ENCODE measurements at regions not wholly inside any gene's neighbourhood (a gene's known extent, or its start where the extent isn't known, plus 50 kb on each side); places are given as distances from the start of the nearest gene placed in this dataset.

DNA sequence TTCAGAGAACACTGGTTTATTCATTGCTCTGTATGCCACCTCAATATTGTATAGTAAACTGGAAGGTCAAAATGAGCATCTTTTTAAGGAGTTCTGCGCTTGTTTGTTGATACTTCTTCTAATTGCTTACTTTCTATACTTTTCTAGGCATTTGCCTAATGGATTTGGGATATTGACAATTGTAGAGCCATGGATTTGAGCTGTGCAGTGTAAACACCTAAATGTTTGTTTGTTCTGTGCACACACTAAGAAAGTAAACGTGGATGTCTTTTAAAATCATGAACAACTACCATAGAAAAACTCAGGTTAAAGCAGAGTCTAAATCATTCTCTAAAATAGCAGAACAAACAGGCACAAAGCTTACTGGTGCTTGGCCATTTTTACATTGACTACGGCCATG is 436.6 kb upstream of the GBE1 start:
- H3K36me3 ChIP-seq (ENCODE audit: control insufficient read depth in 2 of 2, insufficient read depth in 2 of 2, low read length in 1 of 2), result no peaks in the 10 kb centered on the region
- H3K27ac ChIP-seq (ENCODE audit: low read depth in 1 of 2, low read length in 1 of 2), result no peak overlapping the region
- no peak for DNase-seq (ENCODE audit: low read depth in 6 of 9, low spot score in 9 of 9)
- no peak overlapping the region for H3K4me3 ChIP-seq (ENCODE audit: low read length in 2 of 2)
- H3K9me3 ChIP-seq (ENCODE audit: control insufficient read depth in 2 of 2, insufficient read depth in 1 of 2, low read length in 1 of 2), result no peaks in the 10 kb centered on the region
- no peaks in the 10 kb centered on the region for H3K4me1 ChIP-seq (ENCODE audit: control insufficient read depth in 2 of 2, insufficient read depth in 2 of 2, low read length in 2 of 2)
- 91% methylated on average over 3 of the region's 3 CpGs for WGBS
- no peaks in the 10 kb centered on the region for H3K27me3 ChIP-seq (ENCODE audit: control insufficient read depth in 2 of 2, insufficient read depth in 1 of 2, low read length in 1 of 2)

GRCh38 chr3:82196645-82197044 is 435.2 kb upstream of the GBE1 start:
- no peaks in the 10 kb centered on the region for H3K36me3 ChIP-seq (ENCODE audit: control insufficient read depth in 2 of 2, insufficient read depth in 2 of 2, low read length in 1 of 2)
- no peak overlapping the region for H3K27ac ChIP-seq (ENCODE audit: low read depth in 1 of 2, low read length in 1 of 2)
- no peak overlapping the region for H3K4me3 ChIP-seq (ENCODE audit: low read length in 2 of 2)
- H3K27me3 ChIP-seq (ENCODE audit: control insufficient read depth in 2 of 2, insufficient read depth in 1 of 2, low read length in 1 of 2), result no peaks in the 10 kb centered on the region
- H3K4me1 ChIP-seq (ENCODE audit: control insufficient read depth in 2 of 2, insufficient read depth in 2 of 2, low read length in 2 of 2), result no peaks in the 10 kb centered on the region
- no peak for DNase-seq (ENCODE audit: low read depth in 6 of 9, low spot score in 9 of 9)
- H3K9me3 ChIP-seq (ENCODE audit: control insufficient read depth in 2 of 2, insufficient read depth in 1 of 2, low read length in 1 of 2), result no peaks in the 10 kb centered on the region

- H3K4me3 ChIP-seq (ENCODE audit: low read length in 2 of 2), result no peak overlapping the region
- H3K4me1 ChIP-seq (ENCODE audit: control insufficient read depth in 2 of 2, insufficient read depth in 2 of 2, low read length in 2 of 2), result no peaks in the 10 kb centered on the region
- H3K27ac ChIP-seq (ENCODE audit: low read depth in 1 of 2, low read length in 1 of 2), result no peak overlapping the region
- 31% methylated on average over 2 of the region's 2 CpGs for WGBS
- no peaks in the 10 kb centered on the region for H3K9me3 ChIP-seq (ENCODE audit: control insufficient read depth in 2 of 2, insufficient read depth in 1 of 2, low read length in 1 of 2)
- no peaks in the 10 kb centered on the region for H3K27me3 ChIP-seq (ENCODE audit: control insufficient read depth in 2 of 2, insufficient read depth in 1 of 2, low read length in 1 of 2)
- H3K36me3 ChIP-seq (ENCODE audit: control insufficient read depth in 2 of 2, insufficient read depth in 2 of 2, low read length in 1 of 2), result no peaks in the 10 kb centered on the region
- DNase-seq (ENCODE audit: low read depth in 6 of 9, low spot score in 9 of 9), result no peak
Measured at GRCh38 chr3:82194870-82195269, 433.4 kb upstream of the GBE1 start.

DNA sequence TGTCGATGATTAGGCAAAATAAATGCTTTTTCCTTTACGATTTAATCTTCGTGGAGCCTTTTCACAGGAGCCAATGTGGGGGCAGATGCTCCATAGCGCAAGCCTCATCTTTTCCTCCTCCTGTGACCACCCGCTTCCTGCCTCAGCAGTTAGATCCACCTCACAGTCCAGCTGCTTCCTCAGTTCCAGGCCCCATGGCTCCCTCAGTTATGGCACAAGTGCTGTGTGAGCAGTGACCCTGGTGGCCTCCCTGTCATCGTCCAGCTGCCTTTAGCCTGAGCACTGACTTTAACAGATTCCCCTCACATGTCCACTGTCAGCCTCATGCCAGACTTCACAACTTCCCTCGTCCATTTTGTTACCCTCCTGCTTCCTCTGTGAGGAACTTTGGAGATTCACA is 424.6 kb upstream of the GBE1 start:
- no peaks in the 10 kb centered on the region for H3K9me3 ChIP-seq (ENCODE audit: control insufficient read depth in 2 of 2, insufficient read depth in 1 of 2, low read length in 1 of 2)
- H3K27me3 ChIP-seq (ENCODE audit: control insufficient read depth in 2 of 2, insufficient read depth in 1 of 2, low read length in 1 of 2), result no peaks in the 10 kb centered on the region
- H3K27ac ChIP-seq (ENCODE audit: low read depth in 1 of 2, low read length in 1 of 2), result no peak overlapping the region
- H3K36me3 ChIP-seq (ENCODE audit: control insufficient read depth in 2 of 2, insufficient read depth in 2 of 2, low read length in 1 of 2), result no peaks in the 10 kb centered on the region
- H3K4me1 ChIP-seq (ENCODE audit: control insufficient read depth in 2 of 2, insufficient read depth in 2 of 2, low read length in 2 of 2), result no peaks in the 10 kb centered on the region
- WGBS, result 88% methylated on average over 7 of the region's 7 CpGs
- DNase-seq (ENCODE audit: low read depth in 6 of 9, low spot score in 9 of 9), result no peak
- no peak overlapping the region for H3K4me3 ChIP-seq (ENCODE audit: low read length in 2 of 2)

- H3K36me3 ChIP-seq (ENCODE audit: control insufficient read depth in 2 of 2, insufficient read depth in 2 of 2, low read length in 1 of 2), result no peaks in the 10 kb centered on the region
- no peak overlapping the region for H3K4me3 ChIP-seq (ENCODE audit: low read length in 2 of 2)
- H3K27me3 ChIP-seq (ENCODE audit: control insufficient read depth in 2 of 2, insufficient read depth in 1 of 2, low read length in 1 of 2), result no peaks in the 10 kb centered on the region
- H3K9me3 ChIP-seq (ENCODE audit: control insufficient read depth in 2 of 2, insufficient read depth in 1 of 2, low read length in 1 of 2), result no peaks in the 10 kb centered on the region
- H3K4me1 ChIP-seq (ENCODE audit: control insufficient read depth in 2 of 2, insufficient read depth in 2 of 2, low read length in 2 of 2), result no peaks in the 10 kb centered on the region
- H3K27ac ChIP-seq (ENCODE audit: low read depth in 1 of 2, low read length in 1 of 2), result no peak overlapping the region
- DNase-seq (ENCODE audit: low read depth in 6 of 9, low spot score in 9 of 9), result no peak
- WGBS, result 90% methylated on average over 3 of the region's 3 CpGs
Measured at GRCh38 chr3:82179291-82179690, 417.8 kb upstream of the GBE1 start.

DNA sequence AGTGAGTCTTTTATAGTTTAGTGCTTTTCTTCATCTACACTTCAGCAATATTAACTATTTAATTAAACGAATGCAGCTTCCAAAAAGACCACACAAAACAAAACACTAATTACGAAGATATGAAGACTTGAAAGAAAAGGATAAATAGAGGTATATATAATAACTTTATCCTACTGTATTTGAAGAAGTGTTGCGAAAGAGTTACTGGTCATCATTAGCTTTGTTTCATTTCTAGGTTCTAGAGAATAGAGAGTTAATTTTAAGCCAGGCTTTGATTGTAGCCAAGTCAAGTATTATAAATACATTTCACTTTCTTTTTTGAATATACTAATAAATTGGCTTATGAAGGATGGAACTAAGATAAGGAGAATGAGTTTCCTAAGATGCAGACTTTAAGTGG is 416.8 kb upstream of the GBE1 start:
- 94% methylated on average over 3 of the region's 3 CpGs for WGBS
- H3K27ac ChIP-seq (ENCODE audit: low read depth in 1 of 2, low read length in 1 of 2), result no peak overlapping the region

DNA sequence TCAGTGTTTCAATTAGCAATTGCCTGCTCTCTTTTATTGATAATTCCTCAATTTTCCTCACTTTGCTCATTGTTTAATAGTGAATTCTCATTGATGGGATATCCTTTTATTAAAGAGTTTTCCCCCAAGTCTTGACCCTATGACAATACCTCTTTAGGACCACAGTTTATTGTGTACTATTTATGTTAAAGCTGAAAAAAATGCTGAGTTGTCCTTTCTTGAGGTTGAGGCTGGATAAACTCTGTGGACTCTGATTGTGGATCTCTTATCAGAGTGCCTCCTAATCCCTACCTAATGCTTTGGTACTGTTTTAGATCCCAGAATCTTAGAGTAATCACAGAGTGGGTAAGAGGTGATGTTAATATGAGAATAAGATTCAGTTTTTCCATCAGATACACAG is 416.3 kb upstream of the GBE1 start:
- Histone ChIP-seq H3K27ac (ENCODE audit: low read depth in 1 of 2, low read length in 1 of 2) (no peak overlapping the region), H3K4me3 (ENCODE audit: low read length in 2 of 2) (no peak overlapping the region), H3K36me3 (ENCODE audit: control insufficient read depth in 2 of 2, insufficient read depth in 2 of 2, low read length in 1 of 2) (no peaks in the 10 kb centered on the region), H3K27me3 (ENCODE audit: control insufficient read depth in 2 of 2, insufficient read depth in 1 of 2, low read length in 1 of 2) (no peaks in the 10 kb centered on the region), H3K9me3 (ENCODE audit: control insufficient read depth in 2 of 2, insufficient read depth in 1 of 2, low read length in 1 of 2) (no peaks in the 10 kb centered on the region), H3K4me1 (ENCODE audit: control insufficient read depth in 2 of 2, insufficient read depth in 2 of 2, low read length in 2 of 2) (no peaks in the 10 kb centered on the region)
- DNase-seq (ENCODE audit: low read depth in 6 of 9, low spot score in 9 of 9), result no peak

More for the DNA sequence above, 416.8 kb upstream of the GBE1 start:
- Histone ChIP-seq H3K4me3 (ENCODE audit: low read length in 2 of 2) (no peak overlapping the region), H3K9me3 (ENCODE audit: control insufficient read depth in 2 of 2, insufficient read depth in 1 of 2, low read length in 1 of 2) (no peaks in the 10 kb centered on the region), H3K4me1 (ENCODE audit: control insufficient read depth in 2 of 2, insufficient read depth in 2 of 2, low read length in 2 of 2) (no peaks in the 10 kb centered on the region), H3K27me3 (ENCODE audit: control insufficient read depth in 2 of 2, insufficient read depth in 1 of 2, low read length in 1 of 2) (no peaks in the 10 kb centered on the region), H3K36me3 (ENCODE audit: control insufficient read depth in 2 of 2, insufficient read depth in 2 of 2, low read length in 1 of 2) (no peaks in the 10 kb centered on the region)
- DNase-seq (ENCODE audit: low read depth in 6 of 9, low spot score in 9 of 9), result no peak

DNA sequence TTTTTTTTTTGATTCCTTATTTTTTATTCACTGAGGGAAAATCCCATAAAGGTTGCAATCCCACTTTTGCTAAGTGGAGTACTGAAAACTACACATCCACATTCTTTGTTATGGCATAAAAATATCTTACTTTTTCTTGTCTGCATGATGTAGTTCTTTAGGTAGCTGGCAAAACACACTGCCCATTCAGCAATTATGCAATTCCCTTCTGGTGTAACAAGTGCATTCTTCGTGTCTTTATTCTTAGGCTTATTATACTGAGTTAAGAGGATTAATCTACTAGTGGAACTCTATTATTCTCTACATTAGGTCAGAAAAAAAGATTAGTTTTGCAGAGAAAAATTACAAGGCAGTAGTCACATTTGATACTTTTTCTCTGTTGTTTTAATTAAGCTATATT is 403.8 kb upstream of the GBE1 start:
- Histone ChIP-seq H3K4me3 (ENCODE audit: low read length in 2 of 2) (no peak overlapping the region), H3K27ac (ENCODE audit: low read depth in 1 of 2, low read length in 1 of 2) (no peak overlapping the region), H3K4me1 (ENCODE audit: control insufficient read depth in 2 of 2, insufficient read depth in 2 of 2, low read length in 2 of 2) (no peaks in the 10 kb centered on the region), H3K27me3 (ENCODE audit: control insufficient read depth in 2 of 2, insufficient read depth in 1 of 2, low read length in 1 of 2) (no peaks in the 10 kb centered on the region), H3K9me3 (ENCODE audit: control insufficient read depth in 2 of 2, insufficient read depth in 1 of 2, low read length in 1 of 2) (no peaks in the 10 kb centered on the region), H3K36me3 (ENCODE audit: control insufficient read depth in 2 of 2, insufficient read depth in 2 of 2, low read length in 1 of 2) (no peaks in the 10 kb centered on the region)
- WGBS, result 92% methylated on average over 1 of the region's 1 CpG
- no peak for DNase-seq (ENCODE audit: low read depth in 6 of 9, low spot score in 9 of 9)

DNA sequence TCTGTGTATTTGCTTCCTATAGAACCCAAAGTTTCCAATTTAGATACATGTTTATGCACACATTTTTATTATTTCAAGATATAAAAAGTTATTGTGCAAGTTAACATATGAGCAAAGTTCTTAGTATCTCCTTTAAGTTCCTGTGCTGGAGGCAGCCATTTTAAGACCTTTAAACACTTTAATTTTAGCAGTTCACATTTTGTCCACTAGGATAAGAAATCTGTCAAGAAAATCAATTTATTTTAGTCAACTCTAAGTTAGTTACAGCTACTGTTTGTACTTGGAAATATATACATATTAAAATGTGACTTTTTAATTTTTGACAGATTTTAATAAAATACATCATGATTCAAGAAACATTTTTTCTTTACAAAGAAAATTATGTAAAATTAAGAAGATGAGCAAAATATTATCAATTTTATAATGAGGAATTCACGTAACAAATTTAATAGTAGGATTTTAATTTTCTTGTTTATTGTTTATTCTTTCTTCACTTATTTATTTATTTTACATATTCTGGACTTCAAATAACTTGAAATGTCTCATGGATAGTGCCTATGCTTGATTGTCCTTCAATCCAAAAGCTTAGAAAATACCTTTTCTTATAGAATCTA is 402.6 kb upstream of the GBE1 start:
- Histone ChIP-seq H3K4me3 (ENCODE audit: low read length in 2 of 2) (no peak overlapping the region), H3K36me3 (ENCODE audit: control insufficient read depth in 2 of 2, insufficient read depth in 2 of 2, low read length in 1 of 2) (no peaks in the 10 kb centered on the region), H3K9me3 (ENCODE audit: control insufficient read depth in 2 of 2, insufficient read depth in 1 of 2, low read length in 1 of 2) (no peaks in the 10 kb centered on the region), H3K27ac (ENCODE audit: low read depth in 1 of 2, low read length in 1 of 2) (no peak overlapping the region), H3K4me1 (ENCODE audit: control insufficient read depth in 2 of 2, insufficient read depth in 2 of 2, low read length in 2 of 2) (no peaks in the 10 kb centered on the region), H3K27me3 (ENCODE audit: control insufficient read depth in 2 of 2, insufficient read depth in 1 of 2, low read length in 1 of 2) (no peaks in the 10 kb centered on the region)
- WGBS, result 99% methylated on average over 1 of the region's 1 CpG
- peak in 1 of 9 donors; percentile 23 for DNase-seq (ENCODE audit: low read depth in 6 of 9, low spot score in 9 of 9)

GRCh38 chr3:82157952-82158351 is 396.5 kb upstream of the GBE1 start:
- H3K4me1 ChIP-seq (ENCODE audit: control insufficient read depth in 2 of 2, insufficient read depth in 2 of 2, low read length in 2 of 2), result no peaks in the 10 kb centered on the region
- WGBS, result 91% methylated on average over 5 of the region's 5 CpGs
- H3K27ac ChIP-seq (ENCODE audit: low read depth in 1 of 2, low read length in 1 of 2), result no peak overlapping the region
- H3K36me3 ChIP-seq (ENCODE audit: control insufficient read depth in 2 of 2, insufficient read depth in 2 of 2, low read length in 1 of 2), result no peaks in the 10 kb centered on the region
- DNase-seq (ENCODE audit: low read depth in 6 of 9, low spot score in 9 of 9), result no peak
- no peaks in the 10 kb centered on the region for H3K9me3 ChIP-seq (ENCODE audit: control insufficient read depth in 2 of 2, insufficient read depth in 1 of 2, low read length in 1 of 2)
- no peak overlapping the region for H3K4me3 ChIP-seq (ENCODE audit: low read length in 2 of 2)
- no peaks in the 10 kb centered on the region for H3K27me3 ChIP-seq (ENCODE audit: control insufficient read depth in 2 of 2, insufficient read depth in 1 of 2, low read length in 1 of 2)

All from thymus (tissue), 11 donors.